Right lobe of liver (tissue), 4 donors: ENCODE measurements at regions not wholly inside any gene's neighbourhood (a gene's known extent, or its start where the extent isn't known, plus 50 kb on each side); places are given as distances from the start of the nearest gene placed in this dataset.

Experiments
- CTCF ChIP-seq, 4 donors: fragments of 200-600 bp in 3 of 4; fragments of 450-650 bp in 1 of 4; IDR thresholded peaks; one replicate each; pipeline versions ENCODE4 v1.5.1 to v1.8.0; 2016 to 2022; ENCODE audit warnings: antibody characterized with exemption in 4 of 4, mild to moderate bottlenecking in 2 of 4
- POLR2A ChIP-seq: fragments of 450-650 bp; IDR thresholded peaks from one replicate; pipeline ENCODE4 v1.6.1; 2017; ENCODE audit warnings: antibody characterized with exemption, mild to moderate bottlenecking
- donor health status: DM: no; HTN: no; CAD: no.
- donor health status: DM: no; HTN: no; CAD: no.
- donor health status: DM: no; HTN: yes; CAD: no.

- TF ChIP-seq POLR2A (no peak), CTCF (IDR thresholded peaks at IDR 0.05) (no peak)
These were observed 219.5 kb downstream of the BCL11B start for GRCh38 chr14:99052467-99052866.
